ENCODE measurements at regions not wholly inside any gene's neighbourhood (a gene's known extent, or its start where the extent isn't known, plus 50 kb on each side); places are given as distances from the start of the nearest gene placed in this dataset.

DNA sequence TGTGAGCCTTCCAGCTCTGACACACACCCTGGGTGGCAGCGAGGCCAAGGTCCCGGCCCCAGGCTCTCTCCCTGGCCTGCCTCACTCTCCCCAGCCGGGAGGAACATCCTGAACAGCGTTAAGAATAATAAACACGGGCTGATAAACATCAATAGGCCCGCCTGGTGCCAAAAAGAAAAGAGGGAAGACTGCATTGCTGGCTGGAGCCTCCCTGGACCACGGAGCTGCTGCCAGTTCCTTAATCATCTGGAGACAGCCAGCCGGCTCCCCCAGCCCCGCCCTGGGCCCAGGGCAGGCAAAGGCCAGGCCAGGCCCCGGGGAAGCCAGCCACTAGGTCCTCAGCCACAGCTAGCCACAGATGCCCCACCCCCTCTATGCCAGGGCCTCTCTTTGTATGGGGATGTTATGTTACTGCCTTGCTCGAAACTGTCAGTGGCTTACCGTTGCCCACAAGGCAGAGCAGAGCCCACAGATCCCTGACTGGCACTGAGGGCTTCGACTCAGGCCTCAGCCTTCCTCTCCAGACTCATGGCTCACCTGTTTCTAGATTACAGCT lies 293.7 kb downstream of the DYSF start:
- H3K9me2 ChIP-seq (ENCODE audit: insufficient read depth), result no peaks in the 10 kb centered on the region
- no peak for TF ChIP-seq STAT1 (IDR thresholded peaks at IDR 0.05; ENCODE audit: unreplicated experiment)
- no peak for TF ChIP-seq CREB1 (CRISPR knock-in tag; IDR thresholded peaks at IDR 0.05; ENCODE audit: low read depth)
- TF ChIP-seq, protein P1, sequence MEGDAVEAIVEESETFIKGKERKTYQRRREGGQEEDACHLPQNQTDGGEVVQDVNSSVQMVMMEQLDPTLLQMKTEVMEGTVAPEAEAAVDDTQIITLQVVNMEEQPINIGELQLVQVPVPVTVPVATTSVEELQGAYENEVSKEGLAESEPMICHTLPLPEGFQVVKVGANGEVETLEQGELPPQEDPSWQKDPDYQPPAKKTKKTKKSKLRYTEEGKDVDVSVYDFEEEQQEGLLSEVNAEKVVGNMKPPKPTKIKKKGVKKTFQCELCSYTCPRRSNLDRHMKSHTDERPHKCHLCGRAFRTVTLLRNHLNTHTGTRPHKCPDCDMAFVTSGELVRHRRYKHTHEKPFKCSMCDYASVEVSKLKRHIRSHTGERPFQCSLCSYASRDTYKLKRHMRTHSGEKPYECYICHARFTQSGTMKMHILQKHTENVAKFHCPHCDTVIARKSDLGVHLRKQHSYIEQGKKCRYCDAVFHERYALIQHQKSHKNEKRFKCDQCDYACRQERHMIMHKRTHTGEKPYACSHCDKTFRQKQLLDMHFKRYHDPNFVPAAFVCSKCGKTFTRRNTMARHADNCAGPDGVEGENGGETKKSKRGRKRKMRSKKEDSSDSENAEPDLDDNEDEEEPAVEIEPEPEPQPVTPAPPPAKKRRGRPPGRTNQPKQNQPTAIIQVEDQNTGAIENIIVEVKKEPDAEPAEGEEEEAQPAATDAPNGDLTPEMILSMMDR (conservative IDR thresholded peaks at IDR 0.05; ENCODE audit: low read depth in 2 of 2), result no peak
- peak overlapping the region; percentile 72; the same call in 1 of the 2 replicates for H2AFZ ChIP-seq
- no peaks in the 10 kb centered on the region; the same call in 1 of the 2 replicates for H3K4me1 ChIP-seq (ENCODE audit: insufficient read depth)
- no peak overlapping the region for H3K4me2 ChIP-seq
- DNase-seq (ENCODE audit: low spot score) (peak; percentile 15), ATAC-seq (peak; percentile 78)
- no peaks in the 10 kb centered on the region for H3K79me2 ChIP-seq (replicated peaks; ENCODE audit: insufficient read depth)
- H4K20me1 ChIP-seq (replicated peaks; ENCODE audit: insufficient read depth), result no peaks in the 10 kb centered on the region
- Mint-ChIP-seq H3K4me3 (no peak overlapping the region), H3K27ac (no peak overlapping the region), H3K4me1 (peaks cover 11% of the 10 kb centered on the region; the same call in 2 of the 3 replicates), H3K27me3 (ENCODE audit: insufficient read depth, low read depth, poor library complexity) (peaks cover 3% of the 10 kb centered on the region), H3K9me3 (peaks cover 5% of the 10 kb centered on the region; the same call in 2 of the 3 replicates), H3K36me3 (ENCODE audit: low read depth) (peaks cover 2% of the 10 kb centered on the region; the same call in 1 of the 3 replicates)
- no peaks in the 10 kb centered on the region for H3K36me3 ChIP-seq (ENCODE audit: insufficient read depth)
- no peaks in the 10 kb centered on the region for H3K27me3 ChIP-seq (ENCODE audit: insufficient read depth)
- H3F3A ChIP-seq (replicated peaks; ENCODE audit: low read depth), result no peaks in the 10 kb centered on the region
- H3K27ac ChIP-seq (ENCODE audit: low read depth), result no peak overlapping the region
- no peak overlapping the region for H3K4me3 ChIP-seq

DNA sequence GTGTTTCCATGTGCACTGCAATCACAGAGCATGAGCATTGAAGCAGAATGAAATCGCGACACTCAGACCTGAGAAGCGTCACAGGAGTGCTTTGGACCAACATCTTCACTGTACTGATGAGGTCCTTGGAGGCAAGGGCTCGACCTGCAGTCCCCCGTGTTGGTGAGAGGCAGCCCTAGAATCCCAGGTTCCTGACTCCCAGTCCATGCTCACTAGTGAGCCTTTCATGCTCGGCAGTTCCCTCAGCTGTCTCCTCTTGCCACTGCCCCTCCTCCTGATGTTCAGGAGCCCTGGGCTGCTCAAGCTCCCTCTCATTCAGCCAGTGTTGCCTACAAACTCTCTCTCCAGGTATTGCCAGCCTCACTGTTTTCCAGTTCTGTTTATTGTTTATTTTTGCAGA lies 291.4 kb downstream of the DYSF start:
- ATAC-seq (no peak), DNase-seq (ENCODE audit: low spot score) (no peak)
- no peak overlapping the region for H3K27ac ChIP-seq (ENCODE audit: low read depth)
- H3K9me2 ChIP-seq (ENCODE audit: insufficient read depth), result no peaks in the 10 kb centered on the region
- no peaks in the 10 kb centered on the region; the same call in 1 of the 2 replicates for H3K4me1 ChIP-seq (ENCODE audit: insufficient read depth)
- H3K4me1 Mint-ChIP-seq, result peaks cover 11% of the 10 kb centered on the region; the same call in 2 of the 3 replicates
- no peaks in the 10 kb centered on the region for H3K36me3 ChIP-seq (ENCODE audit: insufficient read depth)
- H3K4me3 Mint-ChIP-seq, result no peak overlapping the region
- peaks cover 11% of the 10 kb centered on the region for H3K9me3 Mint-ChIP-seq
- no peaks in the 10 kb centered on the region for H3F3A ChIP-seq (replicated peaks; ENCODE audit: low read depth)
- no peak overlapping the region for H3K27ac Mint-ChIP-seq
- H3K27me3 Mint-ChIP-seq (ENCODE audit: insufficient read depth, low read depth, poor library complexity), result peaks cover 3% of the 10 kb centered on the region
- no peak overlapping the region for H2AFZ ChIP-seq
- H3K4me2 ChIP-seq, result no peak overlapping the region
- no peaks in the 10 kb centered on the region; the same call in 2 of the 3 replicates for H3K36me3 Mint-ChIP-seq (ENCODE audit: low read depth)
- no peaks in the 10 kb centered on the region for H4K20me1 ChIP-seq (replicated peaks; ENCODE audit: insufficient read depth)
- H3K79me2 ChIP-seq (replicated peaks; ENCODE audit: insufficient read depth), result no peaks in the 10 kb centered on the region
- H3K4me3 ChIP-seq, result no peak overlapping the region
- no peaks in the 10 kb centered on the region for H3K27me3 ChIP-seq (ENCODE audit: insufficient read depth)
- TF ChIP-seq CREB1 (CRISPR knock-in tag; IDR thresholded peaks at IDR 0.05; ENCODE audit: low read depth), result no peak
- no peak for TF ChIP-seq ZNF114 (CRISPR knock-in tag; IDR thresholded peaks at IDR 0.05)
- TF ChIP-seq NANOG (IDR thresholded peaks at IDR 0.05; ENCODE audit: borderline replicate concordance), result no peak
- TF ChIP-seq, protein P1 (conservative IDR thresholded peaks at IDR 0.05; ENCODE audit: low read depth in 2 of 2), result no peak
- TF ChIP-seq, protein P2, sequence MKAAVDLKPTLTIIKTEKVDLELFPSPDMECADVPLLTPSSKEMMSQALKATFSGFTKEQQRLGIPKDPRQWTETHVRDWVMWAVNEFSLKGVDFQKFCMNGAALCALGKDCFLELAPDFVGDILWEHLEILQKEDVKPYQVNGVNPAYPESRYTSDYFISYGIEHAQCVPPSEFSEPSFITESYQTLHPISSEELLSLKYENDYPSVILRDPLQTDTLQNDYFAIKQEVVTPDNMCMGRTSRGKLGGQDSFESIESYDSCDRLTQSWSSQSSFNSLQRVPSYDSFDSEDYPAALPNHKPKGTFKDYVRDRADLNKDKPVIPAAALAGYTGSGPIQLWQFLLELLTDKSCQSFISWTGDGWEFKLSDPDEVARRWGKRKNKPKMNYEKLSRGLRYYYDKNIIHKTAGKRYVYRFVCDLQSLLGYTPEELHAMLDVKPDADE (IDR thresholded peaks at IDR 0.05), result no peak
- TF ChIP-seq, protein P3, sequence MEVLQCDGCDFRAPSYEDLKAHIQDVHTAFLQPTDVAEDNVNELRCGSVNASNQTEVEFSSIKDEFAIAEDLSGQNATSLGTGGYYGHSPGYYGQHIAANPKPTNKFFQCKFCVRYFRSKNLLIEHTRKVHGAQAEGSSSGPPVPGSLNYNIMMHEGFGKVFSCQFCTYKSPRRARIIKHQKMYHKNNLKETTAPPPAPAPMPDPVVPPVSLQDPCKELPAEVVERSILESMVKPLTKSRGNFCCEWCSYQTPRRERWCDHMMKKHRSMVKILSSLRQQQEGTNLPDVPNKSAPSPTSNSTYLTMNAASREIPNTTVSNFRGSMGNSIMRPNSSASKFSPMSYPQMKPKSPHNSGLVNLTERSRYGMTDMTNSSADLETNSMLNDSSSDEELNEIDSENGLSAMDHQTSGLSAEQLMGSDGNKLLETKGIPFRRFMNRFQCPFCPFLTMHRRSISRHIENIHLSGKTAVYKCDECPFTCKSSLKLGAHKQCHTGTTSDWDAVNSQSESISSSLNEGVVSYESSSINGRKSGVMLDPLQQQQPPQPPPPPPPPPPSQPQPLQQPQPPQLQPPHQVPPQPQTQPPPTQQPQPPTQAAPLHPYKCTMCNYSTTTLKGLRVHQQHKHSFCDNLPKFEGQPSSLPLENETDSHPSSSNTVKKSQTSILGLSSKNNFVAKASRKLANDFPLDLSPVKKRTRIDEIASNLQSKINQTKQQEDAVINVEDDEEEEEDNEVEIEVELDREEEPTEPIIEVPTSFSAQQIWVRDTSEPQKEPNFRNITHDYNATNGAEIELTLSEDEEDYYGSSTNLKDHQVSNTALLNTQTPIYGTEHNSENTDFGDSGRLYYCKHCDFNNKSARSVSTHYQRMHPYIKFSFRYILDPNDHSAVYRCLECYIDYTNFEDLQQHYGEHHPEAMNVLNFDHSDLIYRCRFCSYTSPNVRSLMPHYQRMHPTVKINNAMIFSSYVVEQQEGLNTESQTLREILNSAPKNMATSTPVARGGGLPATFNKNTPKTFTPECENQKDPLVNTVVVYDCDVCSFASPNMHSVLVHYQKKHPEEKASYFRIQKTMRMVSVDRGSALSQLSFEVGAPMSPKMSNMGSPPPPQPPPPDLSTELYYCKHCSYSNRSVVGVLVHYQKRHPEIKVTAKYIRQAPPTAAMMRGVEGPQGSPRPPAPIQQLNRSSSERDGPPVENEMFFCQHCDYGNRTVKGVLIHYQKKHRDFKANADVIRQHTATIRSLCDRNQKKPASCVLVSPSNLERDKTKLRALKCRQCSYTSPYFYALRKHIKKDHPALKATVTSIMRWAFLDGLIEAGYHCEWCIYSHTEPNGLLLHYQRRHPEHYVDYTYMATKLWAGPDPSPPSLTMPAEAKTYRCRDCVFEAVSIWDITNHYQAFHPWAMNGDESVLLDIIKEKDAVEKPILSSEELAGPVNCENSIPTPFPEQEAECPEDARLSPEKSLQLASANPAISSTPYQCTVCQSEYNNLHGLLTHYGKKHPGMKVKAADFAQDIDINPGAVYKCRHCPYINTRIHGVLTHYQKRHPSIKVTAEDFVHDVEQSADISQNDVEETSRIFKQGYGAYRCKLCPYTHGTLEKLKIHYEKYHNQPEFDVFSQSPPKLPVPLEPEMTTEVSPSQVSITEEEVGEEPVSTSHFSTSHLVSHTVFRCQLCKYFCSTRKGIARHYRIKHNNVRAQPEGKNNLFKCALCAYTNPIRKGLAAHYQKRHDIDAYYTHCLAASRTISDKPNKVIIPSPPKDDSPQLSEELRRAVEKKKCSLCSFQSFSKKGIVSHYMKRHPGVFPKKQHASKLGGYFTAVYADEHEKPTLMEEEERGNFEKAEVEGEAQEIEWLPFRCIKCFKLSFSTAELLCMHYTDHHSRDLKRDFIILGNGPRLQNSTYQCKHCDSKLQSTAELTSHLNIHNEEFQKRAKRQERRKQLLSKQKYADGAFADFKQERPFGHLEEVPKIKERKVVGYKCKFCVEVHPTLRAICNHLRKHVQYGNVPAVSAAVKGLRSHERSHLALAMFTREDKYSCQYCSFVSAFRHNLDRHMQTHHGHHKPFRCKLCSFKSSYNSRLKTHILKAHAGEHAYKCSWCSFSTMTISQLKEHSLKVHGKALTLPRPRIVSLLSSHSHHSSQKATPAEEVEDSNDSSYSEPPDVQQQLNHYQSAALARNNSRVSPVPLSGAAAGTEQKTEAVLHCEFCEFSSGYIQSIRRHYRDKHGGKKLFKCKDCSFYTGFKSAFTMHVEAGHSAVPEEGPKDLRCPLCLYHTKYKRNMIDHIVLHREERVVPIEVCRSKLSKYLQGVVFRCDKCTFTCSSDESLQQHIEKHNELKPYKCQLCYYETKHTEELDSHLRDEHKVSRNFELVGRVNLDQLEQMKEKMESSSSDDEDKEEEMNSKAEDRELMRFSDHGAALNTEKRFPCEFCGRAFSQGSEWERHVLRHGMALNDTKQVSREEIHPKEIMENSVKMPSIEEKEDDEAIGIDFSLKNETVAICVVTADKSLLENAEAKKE (CRISPR knock-in tag; IDR thresholded peaks at IDR 0.05), result no peak
- TF ChIP-seq EZH2phosphoT487 (IDR thresholded peaks at IDR 0.05; ENCODE audit: unreplicated experiment), result no peak
- no peak for TF ChIP-seq POLR2AphosphoS5 (IDR thresholded peaks at IDR 0.05; ENCODE audit: low read depth)
